Parathyroid adenoma (tissue), 2 donors: ENCODE measurements at regions not wholly inside any gene's neighbourhood (a gene's known extent, or its start where the extent isn't known, plus 50 kb on each side); places are given as distances from the start of the nearest gene placed in this dataset.

Experiments used
- H2AFZ ChIP-seq: fragments of 300-600 bp; sonication (generic); one replicate; pipeline ENCODE4 v1.7.0; 2017; ENCODE audit warnings: antibody characterized with exemption, mild to moderate bottlenecking
- H3K27ac ChIP-seq: fragments of 300-600 bp; sonication (generic); one replicate; pipeline ENCODE4 v1.7.0; 2017
- H3K27me3 ChIP-seq: fragments of 300-600 bp; sonication (generic); one replicate; pipeline ENCODE4 v1.7.0; 2017; ENCODE audit warnings: low read length; ENCODE audit not compliant: control insufficient read depth, insufficient read depth
- H3K36me3 ChIP-seq: fragments of 300-600 bp; sonication (generic); one replicate; pipeline ENCODE4 v1.7.0; 2017; ENCODE audit warnings: low read length; ENCODE audit not compliant: control insufficient read depth, insufficient read depth
- H3K4me1 ChIP-seq: fragments of 300-600 bp; sonication (generic); one replicate; pipeline ENCODE4 v1.7.0; 2017; ENCODE audit warnings: control low read depth
- H3K4me2 ChIP-seq: fragments of 300-600 bp; sonication (generic); one replicate; pipeline ENCODE4 v1.7.0; 2017; ENCODE audit warnings: low read length
- H3K4me3 ChIP-seq: fragments of 300-600 bp; sonication (generic); one replicate; pipeline ENCODE4 v1.7.0; 2017; ENCODE audit warnings: low read depth, low read length
- H3K79me2 ChIP-seq: fragments of 300-600 bp; sonication (generic); one replicate; pipeline ENCODE4 v1.7.0; 2017; ENCODE audit warnings: control low read depth
- H3K9ac ChIP-seq: fragments of 300-600 bp; sonication (generic); one replicate; pipeline ENCODE4 v1.7.0; 2017; ENCODE audit warnings: mild to moderate bottlenecking
- H3K9me3 ChIP-seq: fragments of 300-600 bp; sonication (generic); one replicate; pipeline ENCODE4 v1.7.0; 2017; ENCODE audit warnings: low read length; ENCODE audit not compliant: control insufficient read depth
- TF ChIP-seq, protein P1 (sequence below): fragments of 300-600 bp; sonication (generic); IDR thresholded peaks from one replicate; pipeline ENCODE4 v1.7.0; 2017; ENCODE audit warnings: antibody characterized with exemption, mild to moderate bottlenecking
- donor health status: primary hyperparathyroidism.

DNA sequence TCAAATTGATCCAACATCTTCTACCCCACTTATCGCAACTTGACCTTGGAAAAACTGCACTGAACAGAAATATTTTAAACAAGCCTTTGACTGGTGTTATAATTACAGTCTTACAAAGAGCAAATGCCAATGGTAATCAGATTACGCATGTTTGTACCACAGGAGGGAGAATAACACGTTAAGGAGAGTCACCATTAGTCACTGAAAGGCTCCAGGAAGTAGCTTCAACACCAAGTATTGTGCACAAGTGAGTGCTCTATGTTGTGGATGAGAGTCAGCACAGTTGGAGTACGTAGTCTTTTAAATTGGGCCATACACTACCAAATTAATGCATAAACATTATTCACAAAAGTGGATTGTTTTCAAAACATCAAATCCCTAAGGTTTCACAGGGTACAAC lies 1081.5 kb upstream of the TENM3 start:
- H3K9me3 ChIP-seq: no peaks in the 10 kb centered on the region

DNA sequence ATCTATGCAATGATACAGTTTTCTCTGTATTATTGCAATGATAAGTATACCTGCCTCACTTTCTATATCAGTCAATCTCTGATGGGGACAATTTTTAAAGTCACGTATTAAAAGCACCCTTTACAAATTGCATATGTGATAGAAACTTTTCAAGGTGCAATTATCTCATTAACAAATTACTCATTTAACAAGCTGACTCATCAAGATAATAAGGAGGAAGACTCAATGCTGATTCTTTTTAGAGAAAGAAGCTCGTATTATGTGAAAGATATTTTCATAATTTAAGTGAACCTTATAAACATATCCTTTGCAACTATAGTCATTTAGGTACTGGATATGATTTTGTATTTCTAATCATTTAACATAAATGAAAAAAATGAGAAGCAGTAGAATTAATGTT lies 1080.9 kb upstream of the TENM3 start:
- H3K4me2 ChIP-seq: no peak overlapping the region
- no peaks in the 10 kb centered on the region for H3K27me3 ChIP-seq
- H3K4me3 ChIP-seq: no peak overlapping the region
- no peaks in the 10 kb centered on the region for H3K79me2 ChIP-seq
- TF ChIP-seq, protein P1, sequence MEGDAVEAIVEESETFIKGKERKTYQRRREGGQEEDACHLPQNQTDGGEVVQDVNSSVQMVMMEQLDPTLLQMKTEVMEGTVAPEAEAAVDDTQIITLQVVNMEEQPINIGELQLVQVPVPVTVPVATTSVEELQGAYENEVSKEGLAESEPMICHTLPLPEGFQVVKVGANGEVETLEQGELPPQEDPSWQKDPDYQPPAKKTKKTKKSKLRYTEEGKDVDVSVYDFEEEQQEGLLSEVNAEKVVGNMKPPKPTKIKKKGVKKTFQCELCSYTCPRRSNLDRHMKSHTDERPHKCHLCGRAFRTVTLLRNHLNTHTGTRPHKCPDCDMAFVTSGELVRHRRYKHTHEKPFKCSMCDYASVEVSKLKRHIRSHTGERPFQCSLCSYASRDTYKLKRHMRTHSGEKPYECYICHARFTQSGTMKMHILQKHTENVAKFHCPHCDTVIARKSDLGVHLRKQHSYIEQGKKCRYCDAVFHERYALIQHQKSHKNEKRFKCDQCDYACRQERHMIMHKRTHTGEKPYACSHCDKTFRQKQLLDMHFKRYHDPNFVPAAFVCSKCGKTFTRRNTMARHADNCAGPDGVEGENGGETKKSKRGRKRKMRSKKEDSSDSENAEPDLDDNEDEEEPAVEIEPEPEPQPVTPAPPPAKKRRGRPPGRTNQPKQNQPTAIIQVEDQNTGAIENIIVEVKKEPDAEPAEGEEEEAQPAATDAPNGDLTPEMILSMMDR: no peak
- H3K9ac ChIP-seq: no peak overlapping the region
- no peaks in the 10 kb centered on the region for H3K9me3 ChIP-seq
- no peak overlapping the region for H2AFZ ChIP-seq
- no peaks in the 10 kb centered on the region for H3K36me3 ChIP-seq
- no peaks in the 10 kb centered on the region for H3K4me1 ChIP-seq
- H3K27ac ChIP-seq: no peak overlapping the region

More for the DNA sequence above, 1081.5 kb upstream of the TENM3 start:
- Histone ChIP-seq H3K4me3 (no peak overlapping the region), H3K36me3 (no peaks in the 10 kb centered on the region), H3K4me2 (no peak overlapping the region), H3K9ac (no peak overlapping the region), H3K27me3 (no peaks in the 10 kb centered on the region), H3K79me2 (no peaks in the 10 kb centered on the region), H3K27ac (no peak overlapping the region), H2AFZ (no peak overlapping the region), H3K4me1 (no peaks in the 10 kb centered on the region)
- TF ChIP-seq, protein P1: no peak

DNA sequence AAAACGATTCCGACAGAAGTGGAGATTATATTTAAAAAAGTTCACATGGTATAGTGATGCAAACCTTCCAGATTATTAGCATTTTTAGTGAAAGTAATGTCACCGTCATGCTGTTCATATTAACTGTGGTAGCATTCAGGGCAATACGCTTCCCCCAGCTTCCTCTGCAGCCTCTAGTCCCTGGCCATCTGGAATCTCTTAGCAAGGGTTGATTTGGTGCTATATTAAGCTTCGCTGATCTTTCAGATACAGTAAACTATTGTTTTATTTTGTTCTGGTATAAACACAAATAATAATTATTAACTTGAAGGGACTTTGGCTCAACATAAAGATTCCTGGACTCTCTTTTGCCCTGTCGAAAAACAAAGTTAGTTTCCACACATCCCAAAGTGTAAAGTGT lies 1080.5 kb upstream of the TENM3 start:
- TF ChIP-seq, protein P1: no peak
- H3K27me3 ChIP-seq: no peaks in the 10 kb centered on the region
- no peaks in the 10 kb centered on the region for H3K79me2 ChIP-seq
- H3K9ac ChIP-seq: no peak overlapping the region
- H3K4me1 ChIP-seq: no peaks in the 10 kb centered on the region
- no peak overlapping the region for H3K4me2 ChIP-seq
- no peak overlapping the region for H2AFZ ChIP-seq
- H3K9me3 ChIP-seq: no peaks in the 10 kb centered on the region
- H3K27ac ChIP-seq: no peak overlapping the region
- H3K36me3 ChIP-seq: no peaks in the 10 kb centered on the region
- no peak overlapping the region for H3K4me3 ChIP-seq

DNA sequence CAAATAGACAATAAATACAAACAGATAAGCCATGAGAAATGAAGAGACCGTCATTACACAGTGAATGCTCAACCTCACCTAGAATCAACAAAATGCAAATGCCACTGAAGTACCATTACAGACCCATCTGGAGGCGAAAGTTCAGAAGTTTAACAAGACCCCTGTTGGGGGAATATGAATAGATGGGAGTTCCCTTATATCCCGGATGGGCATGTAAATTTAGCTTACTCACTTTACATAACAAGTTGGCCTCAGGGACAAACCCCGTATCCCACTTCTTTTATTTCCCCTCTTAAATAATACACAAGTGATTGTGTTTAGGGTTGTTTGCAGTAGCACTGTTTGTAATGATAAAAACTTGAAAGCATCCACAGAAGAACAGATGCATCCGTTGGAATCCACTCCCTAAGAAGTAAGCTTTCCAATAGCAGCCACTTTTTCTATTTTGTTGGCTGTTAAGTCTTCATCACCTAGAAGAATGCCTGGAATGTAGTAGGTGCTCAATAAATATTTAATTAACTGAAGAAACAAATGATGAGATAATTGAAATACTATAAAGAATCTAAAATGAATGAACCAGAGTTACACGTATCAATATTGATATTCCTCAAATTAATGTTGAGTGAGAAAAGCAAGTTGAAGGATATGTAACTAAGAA lies 1076.3 kb upstream of the TENM3 start:
- Histone ChIP-seq H3K4me2 (no peak overlapping the region), H2AFZ (no peak overlapping the region), H3K4me1 (no peaks in the 10 kb centered on the region), H3K4me3 (no peak overlapping the region), H3K9ac (no peak overlapping the region), H3K27me3 (no peaks in the 10 kb centered on the region), H3K9me3 (no peaks in the 10 kb centered on the region), H3K27ac (no peak overlapping the region), H3K79me2 (no peaks in the 10 kb centered on the region), H3K36me3 (no peaks in the 10 kb centered on the region)
- TF ChIP-seq, protein P1: no peak
